GM18517 (cell line): ENCODE measurements at regions not wholly inside any gene's neighbourhood (a gene's known extent, or its start where the extent isn't known, plus 50 kb on each side); places are given as distances from the start of the nearest gene placed in this dataset.
"Not testable (repeated sequence)": the region's sequence is repeated elsewhere in the genome, so short reads cannot be mapped to it uniquely, and the experiment has no call there.

Source experiments
- ATAC-seq: cut with Tn5 transposase; IDR thresholded peaks from one replicate; pipeline ENCODE4 v1.9.1; 2021; ENCODE audit warnings: mild to moderate bottlenecking, moderate library complexity; ENCODE audit not compliant: unreplicated experiment

DNA sequence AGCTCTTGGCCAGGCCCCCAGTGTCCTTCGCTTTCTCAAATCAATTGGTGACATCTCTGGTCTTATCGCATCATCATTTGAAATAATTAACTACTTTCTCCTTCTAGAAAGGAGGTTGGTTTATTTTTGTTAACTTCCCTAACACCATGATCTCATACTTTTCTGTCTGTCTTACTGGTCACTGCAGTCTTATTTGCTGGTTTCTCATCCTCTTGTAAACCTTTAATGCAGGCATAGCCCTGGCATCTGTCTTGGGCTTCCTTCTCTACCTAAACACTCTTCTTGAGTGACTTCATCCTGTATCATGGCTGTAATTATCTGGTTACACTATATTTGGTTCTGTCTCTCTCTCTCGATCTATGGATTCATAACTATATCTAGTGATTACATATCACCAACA lies 152.8 kb downstream of the CYSLTR2 start:
- ATAC-seq: no peak

DNA sequence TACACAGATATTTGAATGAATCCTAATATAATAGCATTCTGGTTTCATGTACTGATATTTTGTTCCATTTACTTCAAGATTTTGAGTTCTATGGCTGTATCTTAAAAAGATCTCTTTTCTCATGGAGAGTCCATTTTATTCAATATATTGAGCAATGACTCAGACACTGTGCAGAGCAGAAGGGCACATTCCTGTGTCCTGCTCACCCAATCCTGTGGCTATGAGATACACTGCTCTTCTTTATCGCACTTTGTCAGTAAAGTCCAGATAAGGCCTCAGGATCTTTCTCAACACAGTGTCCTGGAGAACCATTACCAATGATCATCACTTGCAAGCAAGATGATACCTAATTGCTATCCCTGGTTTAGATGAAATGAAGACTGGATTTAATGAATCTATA lies 155.0 kb downstream of the CYSLTR2 start:
- no peak for ATAC-seq

DNA sequence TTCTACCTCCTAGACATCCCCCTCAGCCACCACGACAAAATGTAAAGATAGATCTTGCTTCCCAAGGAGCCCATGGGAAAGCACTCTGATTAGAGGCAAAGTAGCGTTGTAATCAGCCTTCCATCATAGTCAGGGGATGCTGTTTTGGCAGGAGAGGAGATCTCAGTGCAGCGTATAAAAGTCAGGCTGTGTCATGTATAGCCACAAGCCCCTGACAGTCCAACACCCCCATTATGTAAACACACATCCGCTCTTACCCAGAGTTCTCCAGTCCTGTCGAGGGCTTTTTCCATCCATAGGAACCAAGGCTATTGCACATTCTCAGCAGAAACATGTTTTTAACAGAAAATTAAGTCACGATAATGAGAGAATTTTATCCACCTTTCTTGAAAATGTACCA lies 156.3 kb downstream of the CYSLTR2 start:
- no peak for ATAC-seq

DNA sequence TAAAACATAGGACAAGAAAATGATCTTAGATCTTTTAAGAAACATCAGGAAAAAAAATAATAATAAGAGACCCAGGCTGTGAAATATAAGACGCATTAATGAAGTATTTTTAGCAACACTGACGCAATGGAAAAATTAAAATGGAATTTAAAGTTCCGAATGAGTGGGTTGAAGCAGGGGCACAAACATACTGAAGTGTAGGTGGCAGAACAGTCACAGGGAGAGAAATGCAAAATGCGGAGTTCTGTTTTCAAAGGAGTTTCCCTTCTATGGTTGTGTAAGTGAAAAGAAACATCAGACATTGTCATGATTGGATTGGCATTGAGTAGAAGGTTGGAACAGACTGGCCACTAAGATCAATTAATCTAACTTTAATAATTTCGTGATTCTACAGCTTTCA lies 159.8 kb downstream of the CYSLTR2 start:
- no peak for ATAC-seq

DNA sequence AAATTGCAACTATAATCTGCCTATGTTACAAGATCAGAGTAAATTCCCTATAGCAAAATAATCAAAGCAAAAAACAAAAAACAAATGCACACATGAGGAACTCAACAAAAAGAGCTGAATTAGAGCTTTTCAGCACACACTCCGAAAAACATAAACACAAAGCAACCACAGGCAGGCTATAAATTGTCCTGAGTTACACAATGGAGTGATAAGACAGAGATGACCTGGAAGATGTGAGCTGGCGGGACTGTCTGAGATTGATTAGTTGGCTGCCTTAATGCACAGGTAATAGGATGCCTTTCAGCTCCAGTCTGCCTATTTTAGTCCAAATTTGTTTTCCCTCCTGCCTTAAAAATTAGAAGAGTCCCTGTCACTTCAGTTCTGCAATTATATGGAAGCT lies 159.0 kb upstream of the FNDC3A start:
- ATAC-seq: no peak

DNA sequence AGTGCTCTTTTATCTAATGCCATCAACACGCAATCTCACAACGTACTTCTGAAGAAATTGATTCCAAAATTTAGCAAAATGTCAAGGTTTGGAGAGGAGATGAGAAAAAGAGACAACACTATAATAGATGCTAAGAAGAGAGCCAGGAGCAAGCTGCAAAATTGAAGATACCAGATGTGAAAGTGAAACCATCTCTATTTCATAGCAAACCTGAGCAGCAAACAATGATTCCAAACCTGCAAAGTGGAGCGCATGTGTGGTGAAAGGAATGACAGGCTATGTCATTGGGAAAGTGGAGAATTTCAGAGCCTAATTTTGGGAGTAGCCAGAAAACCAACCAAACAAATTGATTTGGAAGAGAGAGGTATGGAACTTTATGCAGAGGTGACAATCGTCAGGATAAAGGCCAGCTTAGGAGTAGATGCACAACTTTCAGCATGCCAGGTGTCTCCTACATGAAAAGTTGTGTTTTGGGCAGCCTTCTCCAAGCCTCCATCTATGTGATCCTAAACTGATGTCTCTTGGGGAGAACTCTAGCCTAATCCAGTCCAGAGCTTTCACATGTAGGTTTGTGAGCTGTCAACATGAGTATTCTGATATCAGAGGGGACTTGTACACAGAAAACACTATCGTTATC lies 158.4 kb upstream of the FNDC3A start:
- no peak for ATAC-seq

DNA sequence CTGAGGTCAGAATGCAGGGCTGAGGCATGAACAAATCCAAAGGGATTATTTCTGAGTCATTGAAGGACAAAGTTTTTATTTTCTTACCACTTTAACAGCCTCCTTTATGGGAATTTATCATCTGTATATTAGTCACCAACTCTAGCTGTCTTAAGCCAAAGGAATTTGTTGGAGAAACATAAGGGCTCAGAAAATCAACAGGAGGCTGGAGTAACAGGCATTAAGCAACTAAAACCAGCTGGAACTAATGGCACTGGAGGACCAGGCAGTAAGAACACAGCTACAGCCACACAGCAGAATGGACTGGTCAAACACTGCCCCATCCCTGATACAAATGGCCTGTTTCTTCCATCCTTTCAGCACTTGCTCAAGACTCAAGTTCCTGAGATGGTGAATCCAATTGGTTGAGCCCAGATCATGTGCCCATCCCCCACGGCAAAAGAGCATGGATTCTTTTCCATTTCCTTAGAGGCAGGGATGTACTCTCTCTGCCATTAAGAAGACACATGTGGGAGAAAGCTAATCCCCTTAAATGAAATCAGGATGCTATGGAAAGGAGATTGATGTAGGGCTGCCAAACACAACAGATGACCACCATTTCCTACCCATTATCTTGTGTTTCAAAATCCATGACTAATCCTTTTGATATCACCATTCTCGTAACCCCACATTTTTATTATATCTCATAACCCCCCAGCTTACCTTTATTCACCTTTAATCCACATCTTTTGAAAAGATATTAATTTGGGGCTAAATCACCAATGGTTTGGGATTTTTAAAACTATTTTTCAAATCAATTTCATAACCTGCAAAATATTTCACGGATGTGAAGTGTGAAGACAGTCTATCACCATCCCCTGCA lies 157.0 kb upstream of the FNDC3A start:
- ATAC-seq: no peak

DNA sequence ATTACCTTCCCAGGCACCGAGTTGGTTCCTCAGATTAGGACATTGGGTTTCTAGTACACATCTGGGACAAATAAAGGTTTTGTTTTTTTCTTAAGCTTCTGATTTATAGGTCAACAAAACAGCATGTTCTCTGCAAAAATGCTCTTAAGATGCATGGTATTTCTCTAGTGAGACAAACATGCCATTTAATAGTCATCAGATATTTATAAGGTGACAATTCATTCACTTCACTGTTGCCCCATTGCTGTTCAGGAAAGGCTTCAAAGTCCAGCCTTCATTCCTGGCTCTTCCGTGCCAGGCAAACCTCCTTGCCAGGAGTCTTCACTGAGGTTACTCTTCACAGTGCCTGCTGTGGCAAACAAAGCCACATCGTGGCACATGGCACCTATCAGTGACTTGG lies 156.3 kb upstream of the FNDC3A start:
- no peak for ATAC-seq

DNA sequence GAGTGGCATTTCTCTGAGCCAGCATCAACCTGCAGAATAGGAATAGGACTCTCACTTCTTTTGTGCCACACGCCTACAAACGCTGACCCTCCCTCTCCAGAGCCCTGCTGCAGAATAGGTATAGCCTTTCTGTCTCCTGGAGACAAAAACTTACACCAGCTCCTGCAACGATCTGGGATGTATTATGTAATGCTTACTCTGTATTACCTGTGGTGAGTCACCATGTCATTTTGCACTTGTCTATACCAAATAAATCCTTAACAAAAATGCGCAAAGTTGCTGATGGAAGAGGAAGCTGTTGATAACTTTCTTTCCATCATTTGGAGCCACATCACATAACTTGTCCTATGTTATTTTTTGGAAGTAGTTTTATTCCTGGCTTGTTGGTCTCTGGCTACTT lies 155.8 kb upstream of the FNDC3A start:
- ATAC-seq: no peak

DNA sequence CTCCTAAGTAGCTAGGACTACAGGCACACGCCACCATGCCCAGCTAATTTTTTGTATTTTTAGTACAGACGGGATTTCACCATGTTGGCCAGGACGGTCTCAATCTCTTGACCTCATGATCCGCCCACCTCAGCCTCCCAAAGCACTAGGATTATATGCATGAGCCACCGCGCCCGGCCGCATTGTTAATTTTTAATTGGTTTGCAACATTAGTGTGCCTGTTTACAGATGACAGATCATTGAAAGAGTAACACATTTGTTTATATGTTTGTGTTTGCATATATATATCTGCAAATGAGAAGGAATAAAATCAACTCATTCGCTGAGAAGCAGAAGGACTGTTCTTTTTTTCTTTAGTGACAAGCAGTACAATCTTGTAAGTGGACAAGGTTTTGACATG lies 152.2 kb upstream of the FNDC3A start:
- not testable (repeated sequence) for ATAC-seq

DNA sequence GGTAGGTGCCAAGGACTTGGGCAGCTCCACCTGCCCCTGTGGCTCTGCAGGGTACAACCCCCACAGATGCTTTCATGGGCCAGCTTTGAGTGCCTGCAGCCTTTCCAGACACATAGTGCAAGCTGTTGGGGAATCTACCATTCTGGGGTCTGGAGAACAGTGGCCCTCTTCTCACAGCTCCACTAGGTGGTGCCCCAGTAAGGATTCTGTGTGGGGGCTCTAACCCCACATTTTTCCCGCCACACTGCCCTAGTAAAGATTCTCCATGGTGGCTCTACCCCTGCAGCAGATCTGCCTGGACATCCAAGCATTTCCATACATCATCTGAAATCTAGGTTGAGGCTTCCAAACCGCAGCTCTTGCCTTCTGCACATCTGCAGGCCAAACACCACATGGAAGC lies 149.7 kb upstream of the FNDC3A start:
- no peak for ATAC-seq

DNA sequence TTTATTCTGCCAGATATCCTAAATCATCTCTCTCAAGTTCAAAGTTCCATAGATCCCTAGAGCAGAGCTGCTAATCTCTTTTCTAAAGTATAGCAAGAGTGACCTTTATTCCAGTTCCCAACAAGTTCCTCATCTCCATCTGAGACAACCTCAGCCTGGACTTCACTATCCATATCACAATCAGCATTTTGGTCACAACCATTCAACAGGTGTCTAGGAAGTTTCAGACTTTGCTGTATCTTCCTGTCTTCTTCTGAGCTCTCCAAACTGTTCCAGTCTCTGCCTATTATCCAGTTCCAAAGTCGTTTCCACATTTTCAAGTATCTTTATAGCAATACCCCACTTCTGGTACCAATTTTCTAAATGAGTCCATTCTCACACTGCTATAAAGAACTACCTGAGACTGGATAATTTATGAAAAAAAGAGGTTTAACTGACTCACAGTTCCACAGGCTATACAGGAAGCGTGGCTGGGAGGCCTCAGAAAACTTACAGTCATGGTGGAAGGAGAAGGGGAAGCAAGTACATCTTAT lies 148.7 kb upstream of the FNDC3A start:
- not testable (repeated sequence) for ATAC-seq

DNA sequence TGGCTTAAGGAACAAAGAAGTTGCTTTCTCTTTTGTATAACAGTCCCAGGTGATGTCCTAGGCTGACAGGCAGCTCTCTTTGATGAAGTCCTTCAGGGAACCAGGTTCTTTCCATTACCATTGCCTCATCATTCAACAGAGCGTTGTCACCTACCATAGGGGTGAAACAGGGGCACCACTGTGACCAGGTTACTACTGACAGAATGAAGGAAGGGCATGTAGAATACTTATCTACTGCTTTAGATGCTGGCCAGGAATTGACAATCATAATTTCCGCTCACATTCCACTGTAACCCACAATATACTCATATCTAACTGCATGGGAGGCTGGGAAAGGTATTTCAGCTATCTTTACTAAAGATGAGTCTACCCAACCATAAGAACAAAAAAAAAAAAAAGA lies 148.0 kb upstream of the FNDC3A start:
- ATAC-seq: no peak

DNA sequence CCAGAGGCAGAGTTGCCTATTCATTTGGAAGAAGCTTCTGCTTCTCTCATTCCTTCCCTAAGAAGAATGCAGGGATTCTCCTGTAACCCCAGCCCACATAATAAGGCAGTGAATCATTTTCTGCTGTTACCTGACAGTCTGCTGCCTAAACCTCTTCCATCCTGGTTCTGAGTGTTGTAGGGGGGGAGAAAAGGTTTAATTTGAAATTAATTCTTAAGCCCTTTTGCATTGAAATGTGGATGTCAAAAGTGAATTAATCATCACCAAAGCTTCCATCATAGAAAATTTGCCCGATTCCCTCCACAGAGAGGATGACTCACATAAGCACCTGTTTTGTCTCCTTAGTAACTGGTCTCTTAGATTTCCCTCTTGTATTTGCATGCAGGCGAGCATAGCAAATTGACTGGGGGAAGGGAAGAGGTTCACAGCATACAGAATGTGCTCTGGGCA lies 146.7 kb upstream of the FNDC3A start:
- ATAC-seq: no peak

DNA sequence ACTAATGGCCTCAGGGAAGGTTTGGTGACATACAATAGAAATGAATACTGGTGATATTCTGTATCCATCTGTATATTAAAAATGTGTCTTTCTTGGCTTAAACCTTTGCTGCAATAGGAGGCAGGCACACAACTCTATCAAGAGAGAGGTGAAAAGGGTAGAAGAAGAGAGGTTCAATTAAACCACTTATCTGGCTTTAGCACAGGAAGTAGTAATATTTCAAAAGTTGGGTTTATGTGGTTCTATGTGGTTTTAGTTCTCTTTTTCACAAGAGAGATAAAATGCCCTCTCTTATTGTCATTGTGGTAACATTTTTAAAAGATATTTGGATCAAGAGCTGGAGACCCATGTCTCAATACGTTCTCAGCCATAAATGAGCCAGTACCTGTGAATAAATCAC lies 146.2 kb upstream of the FNDC3A start:
- no peak for ATAC-seq

DNA sequence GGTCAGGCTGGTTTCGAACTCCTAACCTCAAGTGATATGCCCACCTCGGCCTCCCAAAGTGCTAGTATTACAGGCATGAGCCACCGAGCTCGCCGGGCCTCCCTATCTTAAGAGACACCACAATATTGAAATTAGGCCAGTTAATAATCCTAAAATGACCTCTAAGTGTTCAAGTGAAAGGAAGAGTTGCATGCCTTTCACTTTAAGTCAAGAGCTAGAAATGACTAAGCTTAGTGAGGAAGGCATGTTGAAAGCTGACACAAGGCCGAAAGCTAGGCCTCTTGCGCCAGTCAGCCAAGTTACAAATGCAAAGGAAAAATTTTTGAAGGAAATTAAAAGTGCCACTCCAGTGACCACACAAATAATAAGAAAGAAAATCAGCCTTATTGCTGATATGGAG lies 144.5 kb upstream of the FNDC3A start:
- peak; percentile 53 for ATAC-seq

DNA sequence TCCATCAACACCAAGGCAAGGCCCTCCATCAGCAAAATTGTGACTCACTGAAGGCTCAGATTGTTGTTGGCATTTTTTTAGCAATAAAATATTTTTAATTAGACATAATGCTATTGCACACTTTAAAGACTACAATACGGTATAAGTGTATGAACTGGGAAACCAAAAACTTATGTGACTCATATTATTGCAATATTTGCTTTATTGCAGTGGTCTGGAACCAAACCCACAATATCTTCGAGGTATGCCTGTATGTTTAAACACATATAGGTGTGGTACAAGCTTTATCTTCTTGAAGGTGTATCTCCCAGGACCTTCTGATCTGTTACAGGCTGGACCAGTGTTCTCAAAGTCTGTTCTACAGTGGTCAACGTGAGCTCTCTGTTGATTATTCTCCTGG lies 142.3 kb upstream of the FNDC3A start:
- ATAC-seq: no peak

DNA sequence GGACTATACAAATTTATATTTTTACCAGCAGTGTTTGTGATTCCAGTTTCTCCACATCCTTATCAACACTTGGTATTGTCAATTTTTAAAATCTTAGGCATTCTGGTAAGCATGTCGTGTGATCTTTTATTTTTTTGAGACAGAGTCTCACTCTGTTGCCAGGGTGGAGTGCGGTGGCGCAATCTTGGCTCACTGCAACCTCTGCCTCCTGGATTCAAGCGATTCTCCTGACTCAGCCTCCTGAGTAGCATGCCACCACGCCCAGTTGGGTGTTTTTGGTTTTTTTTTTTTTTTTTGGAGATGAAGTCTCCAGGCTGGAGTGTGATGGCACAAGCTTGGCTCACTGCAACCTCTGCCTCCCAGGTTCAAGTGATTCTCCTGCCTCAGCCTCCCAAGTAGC lies 140.4 kb upstream of the FNDC3A start:
- ATAC-seq: not testable (repeated sequence)

DNA sequence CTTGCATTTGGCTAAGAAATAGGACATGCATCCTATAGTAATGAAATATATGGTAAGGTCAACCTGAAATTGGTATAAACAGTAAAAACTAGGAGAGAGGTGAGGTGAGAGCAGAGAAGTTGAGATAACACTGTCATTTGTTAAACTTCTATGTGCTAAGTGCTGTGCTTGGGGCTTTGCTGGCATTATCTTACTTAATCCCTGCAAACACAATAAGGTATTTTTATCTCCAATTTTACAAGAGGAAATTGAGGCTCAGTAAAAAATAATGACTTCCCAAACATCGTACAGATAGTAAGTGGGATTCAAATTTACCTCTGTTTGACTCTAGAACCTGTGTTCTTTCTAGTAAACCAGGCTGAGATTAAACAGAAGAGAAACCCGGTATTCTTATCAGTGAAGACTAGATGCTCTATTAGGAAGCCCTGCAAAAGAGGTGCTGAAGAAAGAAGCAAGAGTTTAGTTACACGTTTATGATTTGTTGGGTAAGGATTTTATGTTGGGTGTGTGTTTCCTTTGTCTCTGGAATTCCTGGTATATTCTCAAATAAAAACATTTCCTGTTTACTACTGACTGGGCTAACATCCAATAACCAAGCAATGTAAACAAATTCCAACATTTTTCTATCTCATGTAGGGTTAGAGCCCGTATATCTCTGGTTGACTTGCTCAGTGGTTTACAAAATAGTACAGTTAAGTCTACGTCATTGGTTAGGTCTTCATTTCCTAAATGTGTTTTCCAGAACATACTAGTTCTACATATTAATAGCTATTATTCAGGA lies 137.3 kb upstream of the FNDC3A start:
- ATAC-seq: no peak

DNA sequence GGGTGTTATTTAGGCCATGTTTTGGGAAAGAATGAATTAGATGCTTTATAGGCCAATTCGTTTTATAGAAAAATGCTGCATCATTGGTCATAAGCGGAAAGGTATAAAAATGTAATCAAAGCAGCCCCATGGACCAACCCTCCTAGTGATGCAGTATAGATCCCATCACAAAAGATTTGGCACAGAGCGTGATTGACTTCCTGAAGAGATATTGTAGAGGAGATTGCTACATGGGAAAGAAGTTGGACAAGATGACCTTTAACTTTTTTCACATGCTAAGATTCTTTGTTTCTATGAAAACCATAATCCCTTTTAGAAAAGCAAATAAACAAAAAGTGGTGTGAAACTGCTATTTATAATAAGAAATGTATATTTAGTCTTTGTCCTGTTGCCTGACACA lies 136.5 kb upstream of the FNDC3A start:
- no peak for ATAC-seq

DNA sequence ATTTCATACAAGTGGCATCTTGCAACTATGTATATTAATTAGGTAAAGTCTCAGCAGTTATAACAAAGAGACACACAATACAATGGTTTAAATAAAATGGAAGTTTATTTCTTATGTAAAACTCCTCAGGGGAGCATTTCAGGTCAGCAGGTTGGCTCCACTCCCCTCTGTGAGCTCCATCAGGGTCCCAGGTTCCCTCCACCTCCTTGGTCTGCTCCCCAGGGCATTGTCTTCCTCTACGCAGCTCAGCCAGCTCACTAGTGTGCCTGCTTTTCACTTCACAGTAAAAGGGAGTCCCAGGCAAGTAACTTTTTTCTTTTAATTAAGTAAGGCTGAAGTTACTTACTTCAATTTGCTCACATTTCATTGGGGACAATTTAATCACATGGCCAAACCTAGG lies 135.3 kb upstream of the FNDC3A start:
- ATAC-seq: no peak

DNA sequence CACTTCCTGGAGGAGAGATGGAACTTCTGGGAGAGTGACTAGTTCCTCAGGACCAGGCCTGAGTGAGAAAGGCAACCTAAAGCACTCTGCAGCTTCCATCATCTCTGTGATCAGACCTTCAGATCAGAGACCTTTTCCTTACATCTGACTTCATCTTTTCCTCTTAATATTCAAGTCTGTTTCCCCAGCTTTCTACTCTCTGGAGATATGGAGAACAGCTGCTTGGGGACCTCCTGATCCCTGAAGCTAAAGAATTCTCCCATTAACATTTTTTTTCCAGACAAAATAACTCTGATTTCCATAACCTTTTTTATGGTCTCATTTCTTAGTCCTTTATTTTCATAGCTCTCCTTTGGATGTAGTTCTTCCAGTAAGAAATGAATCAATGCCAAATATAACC lies 133.4 kb upstream of the FNDC3A start:
- ATAC-seq: no peak
